ENCODE measurements at regions not wholly inside any gene's neighbourhood (a gene's known extent, or its start where the extent isn't known, plus 50 kb on each side); places are given as distances from the start of the nearest gene placed in this dataset.
"Not testable (repeated sequence)": the region's sequence is repeated elsewhere in the genome, so short reads cannot be mapped to it uniquely, and the experiment has no call there.

DNA sequence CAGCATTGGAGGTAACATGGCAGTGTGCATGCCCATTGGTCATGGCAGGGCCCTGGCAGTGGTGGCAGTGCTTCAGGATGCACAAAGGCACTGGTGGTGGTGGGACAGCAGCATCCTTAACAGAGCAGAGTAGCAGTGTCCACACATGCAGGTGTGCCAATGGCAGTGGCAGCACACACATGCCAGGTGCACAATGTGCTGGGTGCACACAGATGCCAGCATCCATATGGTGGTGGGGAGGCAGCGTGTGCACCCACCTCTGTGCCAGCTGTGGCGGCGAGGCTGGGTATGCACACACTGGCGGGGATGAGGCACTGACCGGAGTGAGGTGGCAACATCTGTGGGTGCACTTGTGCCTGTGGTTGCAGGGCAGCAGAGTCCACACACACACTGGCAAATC lies 150.6 kb downstream of the SI start:
- no peak for DNase-seq (ENCODE audit: low spot score)

DNA sequence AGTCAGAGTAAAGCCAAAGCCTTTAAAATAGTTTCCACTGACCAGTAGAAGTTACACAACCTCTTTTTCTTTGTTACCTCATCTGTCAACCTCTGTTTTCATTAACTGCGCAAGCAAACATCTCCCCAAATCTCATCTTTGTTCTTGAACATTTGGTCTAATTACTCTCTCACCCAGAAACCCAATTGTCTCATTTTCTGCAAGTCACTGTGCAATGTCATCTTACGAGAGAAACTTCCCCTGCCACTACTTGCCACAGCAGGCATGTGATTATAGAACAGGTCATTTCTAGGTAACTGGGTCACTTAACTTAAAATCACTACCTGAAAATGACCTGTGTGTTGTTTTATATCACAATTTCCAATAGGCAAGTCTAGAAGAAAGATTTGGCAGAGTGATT lies 159.4 kb downstream of the SI start:
- no peak for DNase-seq (ENCODE audit: low spot score)

DNA sequence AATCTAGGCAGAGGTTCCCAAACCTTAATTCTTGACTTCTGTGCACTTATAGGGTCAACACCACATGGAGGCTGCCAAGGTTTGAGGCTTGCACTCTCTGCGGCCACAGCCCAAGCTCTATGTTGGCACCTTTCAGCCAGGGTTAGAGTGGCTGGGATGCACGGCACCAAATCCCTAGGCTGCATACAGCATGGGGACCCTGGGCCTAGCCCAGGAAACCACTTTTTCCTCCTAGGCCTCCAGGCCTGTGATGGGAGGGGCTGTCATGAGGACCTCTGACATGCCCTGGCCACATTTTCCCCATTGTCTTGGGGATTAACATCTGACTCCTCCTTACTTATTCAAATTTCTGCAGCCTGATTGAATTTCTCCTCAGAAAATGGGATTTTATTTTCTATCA lies 165.4 kb downstream of the SI start:
- no peak for DNase-seq (ENCODE audit: low spot score)

- no peak for DNase-seq (ENCODE audit: low spot score)
Observed at GRCh38 chr3:164903820-164904451, 174.4 kb downstream of the SI start.

DNA sequence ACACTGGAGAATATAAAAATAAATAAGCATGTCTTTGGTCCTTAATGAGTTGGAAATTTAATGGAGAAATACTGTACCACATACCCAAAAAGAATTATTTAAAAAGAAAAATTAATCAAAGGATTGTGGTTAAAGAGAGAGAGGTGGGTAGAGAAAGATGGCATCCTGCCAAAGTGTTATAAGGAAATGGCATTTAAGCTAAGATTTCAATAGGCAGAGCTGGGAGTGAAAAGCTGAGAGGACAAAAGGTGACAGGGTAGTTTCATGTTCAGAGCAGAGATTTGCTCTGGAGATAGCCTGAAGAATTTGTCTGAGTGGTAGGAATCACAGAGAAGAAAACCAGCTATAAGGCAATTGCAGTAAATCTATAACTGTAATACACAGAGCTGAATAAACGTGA lies 181.0 kb downstream of the SI start:
- no peak for DNase-seq (ENCODE audit: low spot score)

DNA sequence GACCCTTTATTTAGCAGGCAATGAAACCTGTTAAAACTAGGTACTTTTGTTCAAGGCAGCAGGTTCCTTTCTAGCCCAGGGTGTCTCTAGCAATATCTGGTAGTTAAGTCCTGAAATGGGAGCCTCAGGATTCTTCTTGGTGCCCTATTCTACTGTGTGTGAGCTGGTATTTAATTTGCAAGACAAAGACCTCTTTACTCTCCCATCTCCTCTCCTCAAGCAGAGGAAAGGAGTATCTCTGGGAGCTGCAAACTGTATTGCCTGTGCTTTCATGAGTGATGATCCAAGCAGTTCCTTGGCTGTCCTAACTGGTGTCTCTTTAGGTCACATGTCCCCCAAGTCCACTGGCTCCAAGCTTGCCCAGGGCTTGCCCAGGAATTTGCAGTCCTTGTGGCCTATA lies 188.2 kb downstream of the SI start:
- no peak for DNase-seq (ENCODE audit: low spot score)

DNA sequence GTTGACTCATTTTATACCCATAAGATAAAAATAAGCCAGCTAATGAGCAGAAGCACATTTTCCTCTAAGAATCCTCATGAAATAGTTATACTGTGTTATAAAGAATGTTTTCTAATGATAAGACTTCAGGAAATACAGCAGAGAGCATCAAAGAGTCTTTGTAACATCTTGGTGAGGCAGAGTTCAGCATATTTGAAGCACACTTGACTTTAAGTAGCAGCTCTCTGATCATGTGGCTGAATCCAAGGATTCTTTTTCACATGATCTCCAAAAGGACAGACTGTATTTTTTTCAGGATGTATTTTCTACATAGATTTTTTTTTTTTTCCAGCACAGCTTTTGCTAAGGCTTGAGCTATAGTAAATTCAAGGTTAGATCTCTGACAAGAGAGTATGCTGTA lies 195.1 kb downstream of the SI start:
- DNase-seq (ENCODE audit: low spot score) = no peak

DNA sequence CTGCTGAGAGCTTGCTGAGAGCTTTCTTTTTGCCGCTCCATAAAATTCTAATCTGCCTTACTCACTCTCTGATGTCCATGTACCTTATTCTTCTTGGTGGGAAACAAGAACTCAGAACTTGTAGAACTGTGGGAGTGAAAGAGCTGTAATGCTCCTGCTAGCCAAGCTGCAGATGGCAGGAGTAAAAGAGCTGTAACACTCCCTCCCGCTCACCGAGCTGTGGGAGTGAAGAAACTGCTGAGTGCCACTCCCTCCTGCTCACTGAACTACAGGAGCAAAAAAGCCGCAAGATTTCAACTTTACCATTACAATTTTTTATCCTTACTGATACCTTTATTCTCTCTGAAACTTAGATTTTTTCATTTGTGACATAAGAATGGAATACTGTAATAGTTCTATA lies 199.1 kb downstream of the SI start:
- no peak for DNase-seq (ENCODE audit: low spot score)

- DNase-seq (ENCODE audit: low spot score) = no peak
Observed at GRCh38 chr3:164864454-164864853, 213.8 kb downstream of the SI start.

DNA sequence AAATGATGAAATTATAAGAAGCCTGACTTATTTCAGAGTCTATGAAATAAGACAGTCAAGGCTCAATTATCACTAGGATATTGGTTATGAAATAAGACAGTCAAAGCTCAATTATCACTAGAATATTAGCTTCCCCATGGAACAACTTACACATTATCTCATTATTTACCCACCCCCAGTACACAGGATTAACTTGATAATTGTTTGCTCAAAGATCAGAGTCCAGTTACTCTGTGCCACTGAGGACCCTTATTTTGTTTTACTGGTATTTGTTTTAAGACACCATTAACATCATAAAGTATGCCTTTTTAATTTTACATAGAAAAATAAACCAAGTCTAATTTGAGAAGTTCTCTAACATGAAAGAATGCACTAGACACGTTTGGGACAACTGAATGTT lies 225.4 kb downstream of the SI start:
- DNase-seq (ENCODE audit: low spot score) = no peak

- no peak for DNase-seq (ENCODE audit: low spot score)
Observed at GRCh38 chr3:164851905-164852304, 226.4 kb downstream of the SI start.

DNA sequence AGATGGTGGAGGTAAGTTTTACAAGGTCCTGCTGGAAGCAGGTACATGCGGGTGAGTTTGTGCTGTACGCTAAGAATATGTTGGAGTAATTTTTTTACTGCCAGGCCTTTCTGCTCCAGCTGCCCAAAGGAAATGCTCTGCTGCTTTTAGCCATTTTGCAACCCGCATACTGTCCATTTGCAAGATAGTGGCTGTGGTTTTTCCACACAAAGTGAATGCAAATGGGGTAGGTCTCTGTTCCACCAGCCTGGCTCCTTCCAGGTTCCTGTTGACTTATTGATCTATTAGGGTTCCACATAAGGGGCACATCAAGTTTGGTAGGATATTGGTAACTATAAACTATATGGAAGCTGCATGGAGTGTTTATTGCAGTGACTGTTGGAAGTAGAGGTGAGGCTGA lies 227.1 kb downstream of the SI start:
- no peak for DNase-seq (ENCODE audit: low spot score)

DNA sequence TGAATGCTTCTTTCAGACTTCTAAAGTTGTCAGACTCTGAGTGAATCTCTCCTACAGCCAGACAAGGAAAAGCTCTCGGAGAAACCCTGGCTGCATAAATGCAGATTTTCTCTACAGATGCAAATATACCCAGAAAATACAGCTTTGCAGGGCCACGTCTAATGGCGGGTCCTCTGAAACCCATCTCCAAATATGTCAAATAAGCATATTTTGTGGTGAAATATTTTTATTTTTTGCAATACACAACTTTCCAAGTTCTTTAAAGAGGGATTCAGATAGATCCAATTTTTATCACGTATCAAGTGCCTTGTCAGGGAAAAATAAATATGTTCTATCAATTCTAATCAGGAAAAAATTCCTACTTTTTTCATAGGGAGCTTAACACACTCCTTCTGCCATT lies 229.4 kb downstream of the SI start:
- DNase-seq (ENCODE audit: low spot score) = no peak

DNA sequence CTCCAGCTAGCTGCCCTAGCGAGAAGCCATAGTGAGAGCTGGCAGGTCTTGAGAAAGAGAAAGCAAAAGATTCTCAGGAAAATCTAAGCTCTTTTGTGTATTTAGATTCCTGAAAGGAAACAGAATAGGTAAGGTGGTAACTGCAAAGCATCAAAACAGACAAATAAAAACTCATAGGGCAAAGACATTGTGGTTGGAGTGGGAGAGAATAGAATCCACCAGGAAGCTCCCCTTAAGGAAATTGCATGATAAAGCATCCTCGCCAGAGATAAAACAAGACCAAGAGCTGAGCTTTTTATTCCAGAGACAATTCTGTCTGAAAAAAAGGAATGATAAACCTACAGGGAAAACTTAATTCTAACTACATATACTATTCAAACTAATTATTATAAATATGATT lies 232.6 kb downstream of the SI start:
- DNase-seq (ENCODE audit: low spot score) = no peak

- no peak for DNase-seq (ENCODE audit: low spot score)
Observed at GRCh38 chr3:164832216-164832615, 246.1 kb downstream of the SI start.

DNA sequence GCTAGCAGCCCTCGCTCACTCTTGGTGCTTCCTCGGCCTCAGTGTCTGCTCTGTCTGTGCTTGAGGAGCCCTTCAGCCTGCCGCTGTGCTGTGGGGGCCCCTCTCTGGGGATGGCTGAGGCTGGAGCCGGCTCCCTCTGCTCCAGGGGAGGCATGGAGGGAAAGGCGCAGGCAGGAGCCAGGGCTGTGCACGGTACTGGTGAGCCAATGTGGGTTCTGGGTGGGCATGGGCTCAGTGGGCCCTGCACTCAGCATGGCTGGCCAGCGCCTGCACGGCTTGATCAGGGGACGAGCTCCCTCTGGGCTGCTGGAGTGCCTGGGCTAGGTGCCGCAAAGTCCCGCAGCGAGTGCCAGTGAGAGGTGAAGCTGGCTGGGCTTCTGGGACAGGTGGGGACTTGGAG lies 260.0 kb downstream of the SI start:
- no peak for DNase-seq (ENCODE audit: low spot score)

DNA sequence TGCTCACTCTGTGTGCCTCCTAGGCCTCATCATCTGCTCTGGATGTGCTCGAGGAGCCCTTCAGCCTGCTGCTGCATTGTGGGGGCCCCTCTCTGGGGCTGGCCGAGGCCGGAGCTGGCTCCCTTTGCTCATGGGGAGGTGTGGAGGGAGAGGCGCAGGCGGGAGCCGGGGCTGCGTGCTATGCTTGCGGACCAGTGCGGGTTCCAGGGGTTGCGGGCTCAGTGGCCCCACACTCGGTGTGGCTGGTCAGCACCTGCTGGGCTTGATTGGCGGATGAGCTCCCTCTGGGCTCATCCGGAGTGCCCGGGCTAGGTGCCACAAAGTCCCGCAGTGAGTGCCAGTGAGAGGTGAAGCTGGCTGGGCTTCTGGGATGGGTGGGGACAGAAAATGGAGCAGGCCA lies 264.2 kb downstream of the SI start:
- no peak for DNase-seq (ENCODE audit: low spot score)

- DNase-seq (ENCODE audit: low spot score) = no peak
Observed at GRCh38 chr3:164812042-164812441, 266.3 kb downstream of the SI start.

DNA sequence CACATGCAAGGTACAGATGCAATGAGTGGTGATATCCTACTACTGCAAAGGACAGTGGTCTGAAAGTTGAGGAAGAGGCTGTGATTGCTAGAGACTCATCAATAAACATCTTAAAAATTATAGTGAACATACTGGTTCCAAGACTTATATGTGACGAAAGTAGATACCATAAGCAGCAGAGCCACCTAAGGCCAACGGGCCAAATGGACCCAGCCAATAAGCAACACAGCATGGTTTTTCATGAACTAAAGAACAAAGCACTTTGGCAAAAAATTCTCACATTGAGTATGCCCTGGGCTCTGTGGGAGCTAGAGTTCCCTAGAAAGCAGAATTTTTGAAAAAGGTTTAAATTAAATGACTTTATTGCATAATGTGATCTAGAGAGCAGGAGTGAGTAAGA lies 272.1 kb downstream of the SI start:
- DNase-seq (ENCODE audit: low spot score) = no peak

DNA sequence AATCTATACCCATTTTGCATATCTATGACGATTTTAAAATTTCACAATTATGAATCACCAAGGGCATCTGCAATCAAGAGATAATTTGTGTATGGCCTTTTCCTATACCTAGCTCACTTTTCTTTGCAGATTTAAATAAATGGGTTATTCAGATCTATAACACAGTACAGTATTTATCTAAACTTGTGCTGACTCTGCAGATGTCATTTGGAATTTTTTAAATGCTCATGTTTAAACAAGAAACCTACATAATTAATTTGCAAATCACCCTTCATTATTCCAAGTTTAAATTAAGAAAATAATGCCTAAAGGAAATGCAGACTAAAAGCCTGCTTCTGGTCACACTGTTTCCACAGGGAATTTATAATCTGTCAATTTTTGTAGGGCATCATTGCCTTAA lies 284.2 kb downstream of the SI start:
- DNase-seq (ENCODE audit: low spot score) = no peak

DNA sequence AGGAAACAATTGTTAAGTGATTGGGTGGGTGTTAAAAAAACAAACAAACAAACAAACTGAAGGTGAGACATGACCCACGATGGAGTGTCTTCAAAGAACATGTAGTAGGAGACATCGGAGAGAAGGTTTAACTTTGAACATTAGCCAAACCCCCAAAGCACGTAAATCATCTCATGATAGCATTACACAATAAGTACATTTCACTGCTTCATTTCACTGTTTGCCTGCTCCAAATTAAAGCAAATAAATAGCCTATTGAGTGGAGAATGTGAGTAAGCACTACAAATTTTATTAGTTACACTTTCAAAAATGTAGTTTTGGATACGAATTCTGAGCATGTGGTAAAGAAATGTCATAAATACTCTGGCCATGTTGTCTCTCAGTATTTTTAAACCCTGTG lies 287.0 kb downstream of the SI start:
- DNase-seq (ENCODE audit: low spot score) = no peak

GRCh38 chr3:164784407-164784806 lies 293.9 kb downstream of the SI start:
- not testable (repeated sequence) for DNase-seq (ENCODE audit: low spot score)

GRCh38 chr3:164781755-164782154 lies 296.5 kb downstream of the SI start:
- no peak for DNase-seq (ENCODE audit: low spot score)

DNA sequence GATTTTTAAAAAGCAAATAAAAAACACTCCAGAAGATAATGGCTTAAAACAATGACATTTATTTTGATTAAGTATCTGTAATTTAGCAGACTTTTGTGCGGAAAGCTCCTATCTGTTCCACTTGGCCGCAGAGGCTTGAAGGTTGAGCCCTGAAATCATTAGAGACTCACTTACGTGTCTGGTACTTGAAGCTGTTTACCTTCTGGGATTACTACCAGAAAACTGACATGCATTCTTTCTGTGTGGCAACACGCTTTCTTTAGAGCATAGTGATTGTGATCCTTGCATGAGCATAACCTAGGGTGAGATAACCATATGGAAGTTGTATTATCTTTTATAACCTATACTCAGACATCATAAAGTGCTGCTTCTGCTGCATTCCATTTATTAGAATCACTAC lies 298.5 kb downstream of the SI start:
- DNase-seq (ENCODE audit: low spot score) = no peak

DNA sequence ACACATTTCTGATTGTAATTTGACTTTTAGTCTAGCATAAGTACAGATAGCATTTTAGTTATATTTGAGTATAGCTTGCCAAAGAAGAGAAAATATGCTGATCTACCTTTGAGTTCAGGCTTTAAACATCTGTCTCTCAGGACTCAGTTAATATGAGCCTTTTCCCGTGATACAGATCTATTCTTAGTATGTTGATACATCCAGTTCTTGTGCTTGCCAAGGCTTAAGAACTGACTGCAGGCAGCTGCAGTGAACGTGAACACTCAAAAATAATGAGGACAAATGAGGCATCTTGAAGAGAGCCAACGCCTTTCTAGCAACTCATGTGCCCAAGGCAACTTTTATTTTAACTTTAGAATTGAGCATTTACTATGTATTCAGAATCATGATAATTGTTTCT lies 325.5 kb downstream of the SI start:
- no peak for DNase-seq (ENCODE audit: low spot score)

Measured in kidney tubule cell (primary cell).